K562 (cell line): ENCODE measurements at regions not wholly inside any gene's neighbourhood (a gene's known extent, or its start where the extent isn't known, plus 50 kb on each side); places are given as distances from the start of the nearest gene placed in this dataset.

Experiments
- CBX8 ChIP-seq: fragments of 200-600 bp; sonication (generic); IDR thresholded peaks from 2 replicates; pipeline ENCODE4 v1.6.1; 2012; ENCODE audit warnings: borderline replicate concordance, mixed run types, low read depth, mild to moderate bottlenecking, moderate library complexity, mixed read lengths, low read length, control low read depth, inconsistent platforms; ENCODE audit not compliant: poor library complexity, severe bottlenecking; ENCODE audit errors: extremely low read depth
- CREB1 ChIP-seq, 2 experiments: sonication (generic) in 1 of 2; formaldehyde crosslinking in 1 of 2; IDR thresholded peaks; 2 replicates each; pipeline versions ENCODE4 v1.6.1 to v1.8.0; 2012 to 2022; ENCODE audit warnings: inconsistent platforms in 1 of 2, mild to moderate bottlenecking in 1 of 2, missing genetic modification reagents in 1 of 2, moderate library complexity in 1 of 2
- FOXK2 ChIP-seq, 2 experiments: fragments of 450-650 bp; IDR thresholded peaks in 1 of 2; conservative IDR thresholded peaks in 1 of 2; 2 replicates each; pipeline ENCODE4 v1.6.1; 2016; ENCODE audit warnings: low read depth in 2 of 2, mild to moderate bottlenecking in 1 of 2
- RCOR1 ChIP-seq, 2 experiments: IDR thresholded peaks; 2 replicates each; pipeline ENCODE4 v1.6.1; 2012; ENCODE audit warnings: low read depth in 2 of 2, low read length in 2 of 2, borderline replicate concordance in 1 of 2, improper control_type of control experiment in 1 of 2
- ZNF507 ChIP-seq: conservative IDR thresholded peaks from 2 replicates; pipeline ENCODE4 v1.6.1; 2017; ENCODE audit warnings: missing genetic modification characterization, missing compliant biosample characterization
- TF ChIP-seq, protein P1 (sequence below), 2 experiments: fragments of 450-650 bp; formaldehyde crosslinking in 1 of 2; IDR thresholded peaks; 2 replicates each; pipeline versions ENCODE4 v1.4.0 to v1.6.1; 2014 to 2020; ENCODE audit warnings: mild to moderate bottlenecking in 2 of 2, borderline replicate concordance in 1 of 2, low read depth in 1 of 2
- TF ChIP-seq, protein P2 (sequence below): sonication (generic); formaldehyde crosslinking; IDR thresholded peaks from 2 replicates; pipeline ENCODE4 v1.9.0; 2022; ENCODE audit warnings: mild to moderate bottlenecking, missing genetic modification reagents
- TF ChIP-seq, protein P3 (sequence below): fragments of 250-450 bp; sonication (Bioruptor Pico); IDR thresholded peaks from 2 replicates; pipeline ENCODE4 v1.8.0; 2021; ENCODE audit warnings: moderate library complexity, mild to moderate bottlenecking, inconsistent platforms
- TF ChIP-seq, protein P4 (sequence below), 3 experiments: IDR thresholded peaks in 2 of 3; conservative IDR thresholded peaks in 1 of 3; 2 replicates each; pipeline ENCODE4 v1.5.1; 2011 to 2012; ENCODE audit warnings: low read length in 3 of 3, mild to moderate bottlenecking in 3 of 3, control low read depth in 2 of 3, improper control_type of control experiment in 1 of 3, inconsistent platforms in 1 of 3, low read depth in 1 of 3, mixed read lengths in 1 of 3, moderate library complexity in 1 of 3; ENCODE audit not compliant: insufficient read depth in 2 of 3
- TF ChIP-seq, protein P5 (sequence below): sonication (generic); IDR thresholded peaks from 2 replicates; pipeline ENCODE4 v1.6.1; 2016
- TF ChIP-seq, protein P6 (sequence below): sonication (generic); formaldehyde crosslinking; IDR thresholded peaks from 2 replicates; pipeline ENCODE4 v1.8.0; 2022; ENCODE audit warnings: mild to moderate bottlenecking, missing genetic modification reagents
- TF ChIP-seq, protein P7 (sequence below): fragments of 450-650 bp; conservative IDR thresholded peaks from 2 replicates; pipeline ENCODE4 v1.6.1; 2016; ENCODE audit warnings: missing genetic modification characterization, low read depth, mild to moderate bottlenecking, control low read depth, missing compliant biosample characterization

DNA sequence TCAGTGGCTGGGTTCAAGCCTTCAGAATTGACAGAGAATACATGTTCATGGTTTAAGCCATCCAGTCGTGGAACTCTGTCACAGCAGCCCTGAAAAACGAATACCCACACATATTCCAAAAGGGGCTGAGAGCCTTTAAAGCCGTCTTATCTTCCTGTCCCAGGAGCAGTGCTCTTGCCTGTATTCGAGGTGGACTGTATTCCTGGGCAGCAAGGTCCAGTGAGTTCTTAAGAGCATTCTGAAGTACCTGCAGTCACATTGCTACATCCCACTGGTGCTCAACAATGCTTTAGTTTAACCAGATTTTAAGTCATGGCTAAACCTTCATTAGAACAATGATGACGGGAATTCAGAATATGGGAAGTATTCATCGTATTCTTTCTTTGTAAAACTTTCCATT, 380.7 kb upstream of the KLF4 start:
- TF ChIP-seq ZNF507: no peak
- TF ChIP-seq, protein P1, sequence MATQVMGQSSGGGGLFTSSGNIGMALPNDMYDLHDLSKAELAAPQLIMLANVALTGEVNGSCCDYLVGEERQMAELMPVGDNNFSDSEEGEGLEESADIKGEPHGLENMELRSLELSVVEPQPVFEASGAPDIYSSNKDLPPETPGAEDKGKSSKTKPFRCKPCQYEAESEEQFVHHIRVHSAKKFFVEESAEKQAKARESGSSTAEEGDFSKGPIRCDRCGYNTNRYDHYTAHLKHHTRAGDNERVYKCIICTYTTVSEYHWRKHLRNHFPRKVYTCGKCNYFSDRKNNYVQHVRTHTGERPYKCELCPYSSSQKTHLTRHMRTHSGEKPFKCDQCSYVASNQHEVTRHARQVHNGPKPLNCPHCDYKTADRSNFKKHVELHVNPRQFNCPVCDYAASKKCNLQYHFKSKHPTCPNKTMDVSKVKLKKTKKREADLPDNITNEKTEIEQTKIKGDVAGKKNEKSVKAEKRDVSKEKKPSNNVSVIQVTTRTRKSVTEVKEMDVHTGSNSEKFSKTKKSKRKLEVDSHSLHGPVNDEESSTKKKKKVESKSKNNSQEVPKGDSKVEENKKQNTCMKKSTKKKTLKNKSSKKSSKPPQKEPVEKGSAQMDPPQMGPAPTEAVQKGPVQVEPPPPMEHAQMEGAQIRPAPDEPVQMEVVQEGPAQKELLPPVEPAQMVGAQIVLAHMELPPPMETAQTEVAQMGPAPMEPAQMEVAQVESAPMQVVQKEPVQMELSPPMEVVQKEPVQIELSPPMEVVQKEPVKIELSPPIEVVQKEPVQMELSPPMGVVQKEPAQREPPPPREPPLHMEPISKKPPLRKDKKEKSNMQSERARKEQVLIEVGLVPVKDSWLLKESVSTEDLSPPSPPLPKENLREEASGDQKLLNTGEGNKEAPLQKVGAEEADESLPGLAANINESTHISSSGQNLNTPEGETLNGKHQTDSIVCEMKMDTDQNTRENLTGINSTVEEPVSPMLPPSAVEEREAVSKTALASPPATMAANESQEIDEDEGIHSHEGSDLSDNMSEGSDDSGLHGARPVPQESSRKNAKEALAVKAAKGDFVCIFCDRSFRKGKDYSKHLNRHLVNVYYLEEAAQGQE (IDR thresholded peaks at IDR 0.05; ENCODE audit: borderline replicate concordance): no peak
- TF ChIP-seq, protein P1 (CRISPR knock-in tag; IDR thresholded peaks at IDR 0.05; ENCODE audit: low read depth): no peak
- TF ChIP-seq, protein P2, sequence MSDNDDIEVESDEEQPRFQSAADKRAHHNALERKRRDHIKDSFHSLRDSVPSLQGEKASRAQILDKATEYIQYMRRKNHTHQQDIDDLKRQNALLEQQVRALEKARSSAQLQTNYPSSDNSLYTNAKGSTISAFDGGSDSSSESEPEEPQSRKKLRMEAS (CRISPR knock-in tag): no peak
- TF ChIP-seq, protein P3, sequence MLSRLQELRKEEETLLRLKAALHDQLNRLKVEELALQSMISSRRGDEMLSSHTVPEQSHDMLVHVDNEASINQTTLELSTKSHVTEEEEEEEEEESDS (CRISPR knock-in tag): no peak
- TF ChIP-seq CBX8: no peak
- no peak for TF ChIP-seq RCOR1 (IDR thresholded peaks at IDR 0.05; ENCODE audit: borderline replicate concordance in 1 of 2, low read depth in 2 of 2, low read length in 2 of 2)
- TF ChIP-seq, protein P4, sequence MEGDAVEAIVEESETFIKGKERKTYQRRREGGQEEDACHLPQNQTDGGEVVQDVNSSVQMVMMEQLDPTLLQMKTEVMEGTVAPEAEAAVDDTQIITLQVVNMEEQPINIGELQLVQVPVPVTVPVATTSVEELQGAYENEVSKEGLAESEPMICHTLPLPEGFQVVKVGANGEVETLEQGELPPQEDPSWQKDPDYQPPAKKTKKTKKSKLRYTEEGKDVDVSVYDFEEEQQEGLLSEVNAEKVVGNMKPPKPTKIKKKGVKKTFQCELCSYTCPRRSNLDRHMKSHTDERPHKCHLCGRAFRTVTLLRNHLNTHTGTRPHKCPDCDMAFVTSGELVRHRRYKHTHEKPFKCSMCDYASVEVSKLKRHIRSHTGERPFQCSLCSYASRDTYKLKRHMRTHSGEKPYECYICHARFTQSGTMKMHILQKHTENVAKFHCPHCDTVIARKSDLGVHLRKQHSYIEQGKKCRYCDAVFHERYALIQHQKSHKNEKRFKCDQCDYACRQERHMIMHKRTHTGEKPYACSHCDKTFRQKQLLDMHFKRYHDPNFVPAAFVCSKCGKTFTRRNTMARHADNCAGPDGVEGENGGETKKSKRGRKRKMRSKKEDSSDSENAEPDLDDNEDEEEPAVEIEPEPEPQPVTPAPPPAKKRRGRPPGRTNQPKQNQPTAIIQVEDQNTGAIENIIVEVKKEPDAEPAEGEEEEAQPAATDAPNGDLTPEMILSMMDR (IDR thresholded peaks at IDR 0.05 in 2 of 3, conservative IDR thresholded peaks at IDR 0.05 in 1 of 3; ENCODE audit: insufficient read depth in 2 of 3, low read depth in 1 of 3, low read length in 3 of 3): no peak
- TF ChIP-seq, protein P5, sequence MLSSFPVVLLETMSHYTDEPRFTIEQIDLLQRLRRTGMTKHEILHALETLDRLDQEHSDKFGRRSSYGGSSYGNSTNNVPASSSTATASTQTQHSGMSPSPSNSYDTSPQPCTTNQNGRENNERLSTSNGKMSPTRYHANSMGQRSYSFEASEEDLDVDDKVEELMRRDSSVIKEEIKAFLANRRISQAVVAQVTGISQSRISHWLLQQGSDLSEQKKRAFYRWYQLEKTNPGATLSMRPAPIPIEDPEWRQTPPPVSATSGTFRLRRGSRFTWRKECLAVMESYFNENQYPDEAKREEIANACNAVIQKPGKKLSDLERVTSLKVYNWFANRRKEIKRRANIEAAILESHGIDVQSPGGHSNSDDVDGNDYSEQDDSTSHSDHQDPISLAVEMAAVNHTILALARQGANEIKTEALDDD: no peak
- TF ChIP-seq, protein P6, sequence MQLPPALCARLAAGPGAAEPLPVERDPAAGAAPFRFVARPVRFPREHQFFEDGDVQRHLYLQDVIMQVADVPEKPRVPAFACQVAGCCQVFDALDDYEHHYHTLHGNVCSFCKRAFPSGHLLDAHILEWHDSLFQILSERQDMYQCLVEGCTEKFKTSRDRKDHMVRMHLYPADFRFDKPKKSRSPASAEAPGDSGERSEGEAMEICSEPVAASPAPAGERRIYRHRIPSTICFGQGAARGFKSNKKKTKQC (CRISPR knock-in tag): no peak
- no peak for TF ChIP-seq CREB1 (IDR thresholded peaks at IDR 0.05)
- TF ChIP-seq CREB1 (CRISPR knock-in tag; IDR thresholded peaks at IDR 0.05): no peak
- TF ChIP-seq, protein P7, sequence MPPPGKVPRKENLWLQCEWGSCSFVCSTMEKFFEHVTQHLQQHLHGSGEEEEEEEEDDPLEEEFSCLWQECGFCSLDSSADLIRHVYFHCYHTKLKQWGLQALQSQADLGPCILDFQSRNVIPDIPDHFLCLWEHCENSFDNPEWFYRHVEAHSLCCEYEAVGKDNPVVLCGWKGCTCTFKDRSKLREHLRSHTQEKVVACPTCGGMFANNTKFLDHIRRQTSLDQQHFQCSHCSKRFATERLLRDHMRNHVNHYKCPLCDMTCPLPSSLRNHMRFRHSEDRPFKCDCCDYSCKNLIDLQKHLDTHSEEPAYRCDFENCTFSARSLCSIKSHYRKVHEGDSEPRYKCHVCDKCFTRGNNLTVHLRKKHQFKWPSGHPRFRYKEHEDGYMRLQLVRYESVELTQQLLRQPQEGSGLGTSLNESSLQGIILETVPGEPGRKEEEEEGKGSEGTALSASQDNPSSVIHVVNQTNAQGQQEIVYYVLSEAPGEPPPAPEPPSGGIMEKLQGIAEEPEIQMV (tag): no peak
- no peak for TF ChIP-seq FOXK2 (conservative IDR thresholded peaks at IDR 0.05 in 1 of 2, IDR thresholded peaks at IDR 0.05 in 1 of 2; ENCODE audit: low read depth in 2 of 2)
